Testis (tissue), 2 donors: ENCODE measurements at regions not wholly inside any gene's neighbourhood (a gene's known extent, or its start where the extent isn't known, plus 50 kb on each side); places are given as distances from the start of the nearest gene placed in this dataset.

Experiments used
- DNase-seq: peaks from one replicate; pipeline ENCODE4 v3.0.0-alpha.2; 2019
- H3K27ac ChIP-seq, 2 donors: fragments of 200-600 bp; sonication (generic); one replicate each; pipeline ENCODE4 v1.5.1; 2019
- H3K27me3 ChIP-seq: fragments of 200-600 bp; sonication (generic); one replicate; pipeline ENCODE4 v1.5.1; 2019
- H3K36me3 ChIP-seq: fragments of 200-600 bp; sonication (generic); one replicate; pipeline ENCODE4 v1.5.1; 2017; ENCODE audit warnings: low read depth; ENCODE audit errors: missing control alignments
- H3K4me1 ChIP-seq: fragments of 200-600 bp; sonication (generic); one replicate; pipeline ENCODE4 v1.5.1; 2019
- H3K4me3 ChIP-seq, 2 donors: fragments of 200-600 bp; sonication (generic); one replicate each; pipeline ENCODE4 v1.5.1; 2017 to 2019
- H3K9me3 ChIP-seq: fragments of 200-600 bp; sonication (generic); one replicate; pipeline ENCODE4 v1.5.1; 2017
- POLR2A ChIP-seq: fragments of 450-650 bp; IDR thresholded peaks from one replicate; pipeline ENCODE4 v1.6.1; 2017; ENCODE audit warnings: antibody characterized with exemption, mild to moderate bottlenecking, moderate library complexity
- WGBS, 2 donors: methylation state at CpG; one replicate each; pipeline ENCODE4 v1.1.5; 2018; 5-methylcytosine and 5-hydroxymethylcytosine counted together
- intact Hi-C: fragments of 100-400 bp; cut with DNase I; formaldehyde crosslinking; loops from one replicate; pipeline ENCODE4 v1.15.1; 2023; ENCODE audit warnings: low total_unique reads
- TF ChIP-seq, protein P1 (sequence below), 3 experiments: fragments of 450-650 bp in 2 of 3; fragments of 200-600 bp in 1 of 3; sonication (generic) in 1 of 3; IDR thresholded peaks; one replicate each; pipeline ENCODE4 v1.5.1; 2016 to 2019; ENCODE audit warnings: antibody characterized with exemption in 3 of 3, mild to moderate bottlenecking in 2 of 3, moderate library complexity in 1 of 3

DNA sequence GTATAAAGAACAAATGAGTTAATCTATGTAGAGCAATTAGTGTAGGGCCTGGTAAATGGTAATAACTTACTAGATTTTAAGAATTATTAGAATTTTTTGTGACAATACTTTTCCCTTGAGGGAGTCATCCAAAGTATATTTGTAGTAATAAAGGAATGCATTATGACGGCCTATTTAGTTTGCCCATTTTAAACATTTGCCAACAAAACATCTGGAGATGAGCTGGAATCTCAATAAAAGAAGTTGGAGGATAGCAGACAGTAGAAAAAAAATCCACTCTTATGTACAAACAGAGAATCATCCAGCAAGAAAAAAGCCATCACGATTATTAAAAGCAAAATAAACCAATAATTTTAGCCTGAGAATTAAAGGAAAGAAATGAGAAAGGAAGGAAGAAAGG is 567.3 kb upstream of the ADAMTS5 start:
- H3K27ac ChIP-seq = no peak overlapping the region
- no peak overlapping the region for H3K4me3 ChIP-seq
- H3K36me3 ChIP-seq = no peaks in the 10 kb centered on the region
- H3K9me3 ChIP-seq = no peaks in the 10 kb centered on the region
- H3K4me1 ChIP-seq = no peaks in the 10 kb centered on the region
- no peaks in the 10 kb centered on the region for H3K27me3 ChIP-seq
- TF ChIP-seq, protein P1, sequence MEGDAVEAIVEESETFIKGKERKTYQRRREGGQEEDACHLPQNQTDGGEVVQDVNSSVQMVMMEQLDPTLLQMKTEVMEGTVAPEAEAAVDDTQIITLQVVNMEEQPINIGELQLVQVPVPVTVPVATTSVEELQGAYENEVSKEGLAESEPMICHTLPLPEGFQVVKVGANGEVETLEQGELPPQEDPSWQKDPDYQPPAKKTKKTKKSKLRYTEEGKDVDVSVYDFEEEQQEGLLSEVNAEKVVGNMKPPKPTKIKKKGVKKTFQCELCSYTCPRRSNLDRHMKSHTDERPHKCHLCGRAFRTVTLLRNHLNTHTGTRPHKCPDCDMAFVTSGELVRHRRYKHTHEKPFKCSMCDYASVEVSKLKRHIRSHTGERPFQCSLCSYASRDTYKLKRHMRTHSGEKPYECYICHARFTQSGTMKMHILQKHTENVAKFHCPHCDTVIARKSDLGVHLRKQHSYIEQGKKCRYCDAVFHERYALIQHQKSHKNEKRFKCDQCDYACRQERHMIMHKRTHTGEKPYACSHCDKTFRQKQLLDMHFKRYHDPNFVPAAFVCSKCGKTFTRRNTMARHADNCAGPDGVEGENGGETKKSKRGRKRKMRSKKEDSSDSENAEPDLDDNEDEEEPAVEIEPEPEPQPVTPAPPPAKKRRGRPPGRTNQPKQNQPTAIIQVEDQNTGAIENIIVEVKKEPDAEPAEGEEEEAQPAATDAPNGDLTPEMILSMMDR (IDR thresholded peaks at IDR 0.05) = no peak
- TF ChIP-seq POLR2A = no peak
- intact Hi-C loops = no loop called here
- WGBS, 2 donors = 47 to 50% methylated on average over 2 of the region's 2 CpGs
- no peak for DNase-seq

DNA sequence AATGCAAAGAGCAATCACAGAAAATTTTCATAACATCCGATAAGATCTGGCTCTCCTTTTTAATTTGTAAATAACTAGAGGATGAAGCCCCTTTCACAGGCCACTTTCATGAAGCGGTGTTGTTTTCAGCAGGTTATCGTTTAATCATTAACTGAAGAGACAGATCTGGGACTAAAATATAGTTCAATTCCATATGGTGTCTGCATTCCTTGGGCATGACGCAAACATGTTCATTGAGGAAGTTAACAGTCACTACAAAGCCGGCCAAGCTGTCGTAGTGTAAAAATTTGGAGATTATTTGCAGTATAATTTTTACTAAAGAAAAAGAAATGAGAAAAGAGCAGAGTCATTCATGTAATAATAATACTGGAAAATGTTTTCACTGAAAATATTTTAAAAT is 565.2 kb upstream of the ADAMTS5 start:
- no peaks in the 10 kb centered on the region for H3K9me3 ChIP-seq
- no peak overlapping the region for H3K4me3 ChIP-seq
- H3K36me3 ChIP-seq = no peaks in the 10 kb centered on the region
- H3K27me3 ChIP-seq = no peaks in the 10 kb centered on the region
- no peaks in the 10 kb centered on the region for H3K4me1 ChIP-seq
- H3K27ac ChIP-seq = no peak overlapping the region
- intact Hi-C loops = no loop called here
- DNase-seq = no peak
- WGBS, 2 donors = 94 to 97% methylated on average over 6 of the region's 6 CpGs
- TF ChIP-seq, protein P1 (IDR thresholded peaks at IDR 0.05) = no peak
- TF ChIP-seq POLR2A = no peak

DNA sequence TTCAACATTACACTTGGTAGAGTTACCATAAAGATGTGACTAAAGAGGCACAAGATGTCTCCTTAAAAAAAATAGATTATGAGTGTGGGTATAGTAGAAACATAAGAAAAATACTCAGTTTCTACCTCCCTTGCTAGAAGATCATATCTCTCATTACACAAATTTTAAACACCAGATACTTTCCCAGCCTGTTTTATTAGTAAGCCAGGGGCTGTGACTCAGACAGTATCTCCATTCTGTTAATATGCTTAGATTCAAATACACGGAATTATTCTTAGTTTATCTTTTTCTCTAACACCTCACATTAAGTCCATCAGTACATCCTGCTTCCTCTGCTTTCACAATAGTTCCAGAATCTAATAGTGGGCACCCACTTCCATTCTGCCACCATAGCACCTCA is 561.8 kb upstream of the ADAMTS5 start:
- H3K27ac ChIP-seq = no peak overlapping the region
- whole genome bisulfite sequencing, 2 donors = 72% methylated on average over 1 of the region's 1 CpG
- no peaks in the 10 kb centered on the region for H3K4me1 ChIP-seq

DNA sequence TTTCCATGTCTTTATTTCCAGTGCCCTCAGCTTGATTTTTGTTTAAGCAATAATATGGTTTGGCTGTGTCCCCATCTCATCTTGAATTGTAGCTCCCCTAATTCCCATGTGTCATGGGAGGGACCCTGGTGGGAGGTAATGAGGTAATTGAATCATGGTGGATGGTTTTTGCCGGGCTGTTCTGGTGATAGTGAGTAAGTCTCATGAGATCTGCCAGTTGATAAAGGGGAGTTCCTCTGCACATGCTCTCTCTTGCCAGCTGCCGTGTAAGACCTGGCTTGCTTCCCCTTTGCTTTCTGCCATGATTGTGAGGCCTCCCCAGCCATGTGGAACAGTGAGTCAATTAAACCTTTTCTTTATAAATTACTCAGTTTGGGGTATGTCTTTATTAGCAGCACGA is 559.6 kb upstream of the ADAMTS5 start:
- H3K9me3 ChIP-seq = no peaks in the 10 kb centered on the region
- 86 to 89% methylated on average over 3 of the region's 3 CpGs for WGBS, 2 donors
- intact Hi-C loops = no loop called here

More for the DNA sequence above, 561.8 kb upstream of the ADAMTS5 start:
- TF ChIP-seq POLR2A = no peak
- TF ChIP-seq, protein P1 (IDR thresholded peaks at IDR 0.05) = no peak
- H3K4me3 ChIP-seq = no peak overlapping the region
- no peaks in the 10 kb centered on the region for H3K9me3 ChIP-seq
- intact Hi-C loops = no loop called here
- DNase-seq = no peak
- no peaks in the 10 kb centered on the region for H3K27me3 ChIP-seq
- no peaks in the 10 kb centered on the region for H3K36me3 ChIP-seq

DNA sequence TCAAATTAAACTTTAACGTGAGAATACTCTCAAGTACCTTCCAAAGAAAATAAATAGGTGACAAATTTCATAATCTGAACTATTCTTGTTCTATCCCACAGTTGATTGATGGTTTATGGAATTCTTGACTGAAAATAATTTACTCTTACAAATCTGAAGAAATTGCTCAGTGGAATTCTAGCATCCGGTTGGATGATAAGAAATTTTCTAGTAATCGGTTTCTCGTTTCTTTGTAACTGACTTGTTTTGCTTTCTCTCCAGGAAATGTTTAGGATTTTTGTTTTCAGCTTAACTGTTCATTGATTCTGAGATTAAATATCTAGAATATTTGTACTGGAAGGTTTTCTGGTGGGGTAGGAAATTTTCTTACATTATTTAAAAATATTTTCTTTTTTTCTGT is 558.9 kb upstream of the ADAMTS5 start:
- no peaks in the 10 kb centered on the region for H3K36me3 ChIP-seq
- intact Hi-C loops = no loop called here
- H3K27ac ChIP-seq = no peak overlapping the region
- H3K9me3 ChIP-seq = no peaks in the 10 kb centered on the region
- no peaks in the 10 kb centered on the region for H3K27me3 ChIP-seq
- H3K4me1 ChIP-seq = no peaks in the 10 kb centered on the region
- no peak for TF ChIP-seq POLR2A
- TF ChIP-seq, protein P1 (IDR thresholded peaks at IDR 0.05) = no peak
- WGBS, 2 donors = 87 to 89% methylated on average over 4 of the region's 4 CpGs
- no peak for DNase-seq
- no peak overlapping the region for H3K4me3 ChIP-seq

More for the DNA sequence above, 559.6 kb upstream of the ADAMTS5 start:
- no peak for DNase-seq
- no peak overlapping the region for H3K4me3 ChIP-seq
- no peaks in the 10 kb centered on the region for H3K4me1 ChIP-seq
- H3K27me3 ChIP-seq = no peaks in the 10 kb centered on the region
- no peaks in the 10 kb centered on the region for H3K36me3 ChIP-seq
- TF ChIP-seq POLR2A = no peak
- TF ChIP-seq, protein P1 (IDR thresholded peaks at IDR 0.05) = no peak
- no peak overlapping the region for H3K27ac ChIP-seq
